GM12878 (cell line): ENCODE measurements at regions not wholly inside any gene's neighbourhood (a gene's known extent, or its start where the extent isn't known, plus 50 kb on each side); places are given as distances from the start of the nearest gene placed in this dataset.

Experiments used
- CBFB ChIP-seq: IDR thresholded peaks from 2 replicates; pipeline ENCODE4 v1.6.1; 2016; ENCODE audit warnings: antibody characterized with exemption, low read depth
- CHD1 ChIP-seq: IDR thresholded peaks from 2 replicates; pipeline ENCODE4 v1.6.1; 2012; ENCODE audit warnings: low read depth, low read length, improper control_type of control experiment
- CTCF ChIP-seq, 3 experiments: IDR thresholded peaks in 2 of 3; conservative IDR thresholded peaks in 1 of 3; 2 replicates each; pipeline ENCODE4 v1.5.1; 2011; ENCODE audit warnings: low read depth in 3 of 3, low read length in 3 of 3, mild to moderate bottlenecking in 3 of 3, control low read depth in 2 of 3, moderate library complexity in 2 of 3, inconsistent platforms in 1 of 3, mixed read lengths in 1 of 3; ENCODE audit not compliant: control insufficient read depth in 2 of 3, insufficient read depth in 1 of 3; ENCODE audit errors: extremely low read depth in 1 of 3
- ETV6 ChIP-seq, 2 experiments: fragments of 450-650 bp in 1 of 2; IDR thresholded peaks in 1 of 2; conservative IDR thresholded peaks in 1 of 2; 2 replicates each; pipeline ENCODE4 v1.6.1; 2014; ENCODE audit warnings: antibody characterized with exemption in 1 of 2, borderline replicate concordance in 1 of 2, low read depth in 1 of 2, mild to moderate bottlenecking in 1 of 2, moderate library complexity in 1 of 2
- EZH2 ChIP-seq: IDR thresholded peaks from 2 replicates; pipeline ENCODE4 v1.6.1; 2012; ENCODE audit warnings: low read depth, mild to moderate bottlenecking, control low read depth, inconsistent platforms, low read length, borderline replicate concordance; ENCODE audit not compliant: control insufficient read depth
- REST ChIP-seq: IDR thresholded peaks from 2 replicates; pipeline ENCODE4 v1.6.1; 2012; ENCODE audit warnings: mild to moderate bottlenecking, low read depth, low read length
- RFX5 ChIP-seq: IDR thresholded peaks from 2 replicates; pipeline ENCODE4 v1.6.1; 2011; ENCODE audit warnings: low read depth, low read length, improper control_type of control experiment

GRCh38 chr9:86891886-86892437, 55.3 kb downstream of the GAS1 start:
- TF ChIP-seq RFX5, result no peak
- no peak for TF ChIP-seq ETV6 (conservative IDR thresholded peaks at IDR 0.05 in 1 of 2, IDR thresholded peaks at IDR 0.05 in 1 of 2; ENCODE audit: borderline replicate concordance in 1 of 2, low read depth in 1 of 2)
- no peak for TF ChIP-seq CHD1
- no peak for TF ChIP-seq CTCF (IDR thresholded peaks at IDR 0.05 in 2 of 3, conservative IDR thresholded peaks at IDR 0.05 in 1 of 3; ENCODE audit: control insufficient read depth in 2 of 3, extremely low read depth in 1 of 3, insufficient read depth in 1 of 3, low read depth in 3 of 3, low read length in 3 of 3)
- TF ChIP-seq EZH2, result no peak
- no peak for TF ChIP-seq CBFB
- no peak for TF ChIP-seq REST
